T-helper 17 cell (primary cell): ENCODE measurements at regions not wholly inside any gene's neighbourhood (a gene's known extent, or its start where the extent isn't known, plus 50 kb on each side); places are given as distances from the start of the nearest gene placed in this dataset.
"Not testable (repeated sequence)": the region's sequence is repeated elsewhere in the genome, so short reads cannot be mapped to it uniquely, and the experiment has no call there.

Experiments used
- ATAC-seq: fragments of 150-1000 bp; cut with Tn5 transposase; 2 replicates; pipeline ENCODE4 v1.10.0; 2021; ENCODE audit warnings: mild to moderate bottlenecking, moderate library complexity
- DNase-seq, 3 donors: peaks; one replicate each; pipeline versions ENCODE4 v3.0.0 to v3.0.0-alpha.2; 2020 to 2021
- H3K9me3 ChIP-seq: one replicate; pipeline ENCODE4 v1.7.0; 2013; ENCODE audit warnings: low read length, mild to moderate bottlenecking; ENCODE audit not compliant: control insufficient read depth, poor library complexity, severe bottlenecking
- H3K27ac Mint-ChIP-seq: one replicate; pipeline ENCODE4 v1.8.0; 2022; ENCODE audit warnings: mild to moderate bottlenecking, moderate library complexity, mixed read lengths
- H3K27me3 Mint-ChIP-seq: one replicate; pipeline ENCODE4 v1.8.0; 2022; ENCODE audit warnings: mixed read lengths
- H3K36me3 Mint-ChIP-seq: one replicate; pipeline ENCODE4 v1.8.0; 2022; ENCODE audit warnings: low read depth, mixed read lengths
- H3K4me1 Mint-ChIP-seq: one replicate; pipeline ENCODE4 v1.8.0; 2022; ENCODE audit warnings: mild to moderate bottlenecking, mixed read lengths
- H3K4me3 Mint-ChIP-seq: one replicate; pipeline ENCODE4 v1.8.0; 2022; ENCODE audit warnings: mild to moderate bottlenecking, moderate library complexity, mixed read lengths

DNA sequence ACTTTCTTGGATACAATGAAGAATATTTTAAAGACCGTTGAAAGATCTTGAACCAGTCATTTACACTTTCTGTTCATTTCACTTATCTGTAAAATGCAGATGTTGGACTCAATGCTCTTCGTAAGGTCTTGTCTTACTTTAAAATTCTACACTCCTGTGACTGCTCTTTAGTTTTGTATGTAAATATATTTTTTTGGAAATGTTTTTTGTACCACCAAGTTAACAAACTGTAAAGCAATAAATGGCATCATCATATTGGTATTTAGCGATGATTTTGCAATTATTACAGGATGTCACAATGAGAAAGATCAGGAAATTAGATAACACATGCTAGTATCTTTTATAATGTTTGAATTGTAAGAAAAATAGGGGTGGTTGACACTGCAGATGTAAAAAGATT lies 80.8 kb upstream of the GNAQ start:
- DNase-seq (no peak), ATAC-seq (no peak)
- H3K4me3 Mint-ChIP-seq = no peak overlapping the region
- H3K4me1 Mint-ChIP-seq = peaks cover 14% of the 10 kb centered on the region
- peaks cover 2% of the 10 kb centered on the region for H3K36me3 Mint-ChIP-seq
- peak overlapping the region; percentile 57 for H3K27ac Mint-ChIP-seq
- H3K27me3 Mint-ChIP-seq = no peaks in the 10 kb centered on the region
- H3K9me3 ChIP-seq = no peaks in the 10 kb centered on the region

DNA sequence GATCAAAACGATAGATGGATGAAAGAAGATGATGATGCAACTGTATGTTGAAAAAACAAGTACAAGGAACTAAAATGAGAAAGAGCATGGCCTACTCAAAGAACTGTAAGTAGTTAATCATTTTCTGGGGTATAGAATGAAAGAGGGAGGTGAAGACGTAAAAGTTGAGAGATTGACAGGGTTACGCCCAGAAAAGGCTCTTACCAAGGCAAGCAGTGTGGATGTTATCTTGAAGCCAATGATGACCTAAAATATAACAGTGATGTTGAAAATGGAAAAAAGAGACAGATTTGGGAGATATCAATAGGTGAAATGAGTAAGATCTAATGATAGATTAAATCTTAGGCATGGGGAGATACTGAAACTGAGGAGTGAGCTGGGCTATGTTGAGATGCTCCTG lies 80.4 kb upstream of the GNAQ start:
- Mint-ChIP-seq H3K27me3 (no peaks in the 10 kb centered on the region), H3K27ac (no peak overlapping the region), H3K4me3 (no peak overlapping the region), H3K36me3 (peaks cover 2% of the 10 kb centered on the region), H3K4me1 (peaks cover 12% of the 10 kb centered on the region)
- ATAC-seq = no peak
- no peaks in the 10 kb centered on the region for H3K9me3 ChIP-seq
- no peak for DNase-seq

DNA sequence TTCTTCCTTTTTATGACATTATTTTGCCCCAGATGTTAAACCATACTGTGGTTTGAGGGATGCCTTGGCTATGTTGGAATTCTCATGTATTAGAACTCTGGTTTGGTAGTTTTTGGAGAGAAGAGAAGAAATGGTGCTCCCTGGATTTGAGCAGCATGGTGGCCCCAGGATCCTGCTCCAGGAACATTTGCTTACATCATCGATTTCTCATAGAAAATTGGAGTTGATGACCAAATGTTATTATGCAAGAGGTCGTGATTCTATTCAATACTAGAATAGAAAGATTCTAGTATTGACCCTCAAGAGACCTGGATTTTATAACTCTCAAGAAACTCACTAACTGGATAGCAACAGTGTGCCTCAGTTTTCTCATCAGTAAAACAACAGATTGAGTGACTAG lies 77.5 kb upstream of the GNAQ start:
- Mint-ChIP-seq H3K4me1 (peaks cover 13% of the 10 kb centered on the region), H3K36me3 (no peaks in the 10 kb centered on the region), H3K27ac (no peak overlapping the region), H3K27me3 (no peaks in the 10 kb centered on the region), H3K4me3 (no peak overlapping the region)
- peaks cover 5% of the 10 kb centered on the region for H3K9me3 ChIP-seq
- ATAC-seq (no peak), DNase-seq (no peak)

DNA sequence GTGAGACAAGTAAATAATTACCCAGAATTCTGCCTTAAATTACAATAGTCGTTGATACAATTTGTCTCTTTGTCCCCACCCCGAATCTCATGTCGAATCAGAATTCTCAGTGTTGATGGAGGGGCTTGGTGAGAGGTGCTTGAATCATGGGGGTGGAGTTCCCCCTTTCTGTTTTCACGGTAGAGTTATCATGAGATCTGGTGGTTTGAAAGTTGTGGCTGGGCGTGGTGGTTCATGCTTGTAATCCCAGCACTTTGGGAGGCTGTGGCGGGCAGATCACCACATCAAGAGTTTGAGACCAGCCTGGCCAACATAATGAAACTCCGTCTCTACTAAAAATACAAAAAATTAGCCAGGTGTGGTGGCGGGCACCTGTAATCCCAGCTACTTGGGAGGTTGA lies 75.0 kb upstream of the GNAQ start:
- not testable (repeated sequence) for DNase-seq, H3K4me1 Mint-ChIP-seq, H3K4me3 Mint-ChIP-seq, H3K36me3 Mint-ChIP-seq, H3K27ac Mint-ChIP-seq, H3K9me3 ChIP-seq, H3K27me3 Mint-ChIP-seq
- peak; percentile 69 for ATAC-seq

DNA sequence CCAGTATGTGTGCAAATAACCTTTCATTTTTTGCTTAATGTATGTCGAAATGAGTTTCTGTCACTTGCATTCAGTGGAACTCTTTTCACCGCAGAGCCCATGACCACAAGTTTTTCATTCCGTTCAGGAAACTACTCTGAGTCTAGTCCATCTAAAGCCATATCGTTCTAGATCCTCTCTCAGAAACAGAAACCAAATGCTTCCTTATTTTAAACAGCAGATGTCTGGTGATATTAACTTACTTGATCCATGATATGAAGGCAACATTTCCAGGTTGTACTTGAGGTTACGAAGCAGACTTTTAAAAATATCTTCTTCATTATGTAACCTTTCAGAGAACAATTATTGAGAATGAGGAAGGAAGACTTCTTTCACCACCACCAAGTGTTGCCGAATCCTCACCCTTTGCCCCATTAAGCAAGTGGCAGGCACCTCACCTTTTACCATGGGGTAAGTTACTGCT lies 72.4 kb upstream of the GNAQ start:
- Mint-ChIP-seq H3K4me1 (peaks cover 7% of the 10 kb centered on the region), H3K4me3 (peak overlapping the region; percentile 3)
- ATAC-seq = peak; percentile 65

DNA sequence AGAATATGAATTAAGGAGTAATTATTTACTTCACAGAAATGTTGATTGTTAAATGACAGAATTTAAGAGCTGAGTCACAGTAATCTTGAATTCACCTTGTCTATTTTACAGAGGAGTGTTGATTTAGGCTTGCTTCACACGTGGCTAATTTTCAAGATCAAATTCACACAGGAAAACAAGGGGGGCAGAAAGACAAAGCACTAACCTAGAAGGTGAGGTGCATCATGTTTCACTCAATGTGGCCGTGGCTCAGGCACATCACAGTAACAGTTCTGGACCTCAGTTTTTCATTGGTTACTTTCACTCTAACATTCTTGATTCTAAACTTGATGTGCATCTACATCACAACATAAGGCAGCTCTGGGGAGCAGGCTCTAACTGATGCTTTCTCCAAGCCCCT lies 69.6 kb upstream of the GNAQ start:
- Mint-ChIP-seq H3K4me1 (peaks cover 13% of the 10 kb centered on the region), H3K36me3 (no peaks in the 10 kb centered on the region), H3K27me3 (no peaks in the 10 kb centered on the region), H3K4me3 (no peak overlapping the region), H3K27ac (no peak overlapping the region)
- peaks cover 4% of the 10 kb centered on the region for H3K9me3 ChIP-seq
- no peak for ATAC-seq
- DNase-seq = no peak

More for the DNA sequence above, 72.4 kb upstream of the GNAQ start:
- Mint-ChIP-seq H3K36me3 (no peaks in the 10 kb centered on the region), H3K27ac (no peak overlapping the region), H3K27me3 (no peaks in the 10 kb centered on the region)
- no peak for DNase-seq
- peaks cover 5% of the 10 kb centered on the region for H3K9me3 ChIP-seq

DNA sequence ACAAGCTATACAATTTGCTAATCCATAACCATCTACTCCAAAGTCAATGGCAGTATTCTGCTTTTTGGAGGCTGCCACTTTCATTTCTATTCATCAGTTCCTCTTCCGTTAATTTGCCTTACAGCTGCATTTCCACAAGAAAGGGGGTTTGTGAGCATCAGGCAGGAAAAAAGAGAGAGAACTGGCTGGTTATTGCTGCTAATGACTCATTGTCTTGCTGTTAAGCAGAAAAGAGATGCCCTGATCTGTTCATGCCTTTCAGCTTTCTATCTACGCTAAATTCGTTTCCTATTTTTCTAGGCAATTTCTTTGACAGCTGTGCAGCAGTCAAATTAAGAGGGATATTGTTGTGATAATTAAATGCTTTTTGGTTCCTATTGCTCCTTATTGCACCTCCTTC lies 65.9 kb upstream of the GNAQ start:
- H3K9me3 ChIP-seq = no peaks in the 10 kb centered on the region
- Mint-ChIP-seq H3K27me3 (no peaks in the 10 kb centered on the region), H3K4me3 (no peak overlapping the region), H3K27ac (no peak overlapping the region), H3K4me1 (peaks cover 8% of the 10 kb centered on the region), H3K36me3 (no peaks in the 10 kb centered on the region)
- no peak for ATAC-seq
- DNase-seq = no peak

DNA sequence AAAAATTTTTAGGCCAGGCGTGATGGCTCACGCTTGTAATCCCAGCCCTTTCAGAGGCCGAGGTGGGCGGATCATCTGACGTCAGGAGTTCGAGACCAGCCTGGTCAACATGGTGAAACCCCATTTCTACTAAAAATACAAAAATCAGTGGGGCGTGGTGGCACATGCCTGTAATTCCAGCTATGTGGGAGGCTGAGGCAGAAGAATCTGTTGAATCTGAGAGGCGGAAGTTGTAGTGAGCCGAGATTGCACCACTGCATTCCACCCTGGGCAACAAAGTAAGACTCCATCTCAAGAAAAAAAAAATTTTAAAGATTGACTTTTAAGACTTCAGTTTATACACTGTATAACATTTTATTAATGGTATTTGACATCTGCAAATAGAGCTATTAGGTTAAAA lies 60.1 kb upstream of the GNAQ start:
- Mint-ChIP-seq H3K4me1 (no peaks in the 10 kb centered on the region), H3K27ac (no peak overlapping the region), H3K36me3 (no peaks in the 10 kb centered on the region), H3K4me3 (no peak overlapping the region), H3K27me3 (no peaks in the 10 kb centered on the region)
- no peak for DNase-seq
- H3K9me3 ChIP-seq = no peaks in the 10 kb centered on the region
- no peak for ATAC-seq

DNA sequence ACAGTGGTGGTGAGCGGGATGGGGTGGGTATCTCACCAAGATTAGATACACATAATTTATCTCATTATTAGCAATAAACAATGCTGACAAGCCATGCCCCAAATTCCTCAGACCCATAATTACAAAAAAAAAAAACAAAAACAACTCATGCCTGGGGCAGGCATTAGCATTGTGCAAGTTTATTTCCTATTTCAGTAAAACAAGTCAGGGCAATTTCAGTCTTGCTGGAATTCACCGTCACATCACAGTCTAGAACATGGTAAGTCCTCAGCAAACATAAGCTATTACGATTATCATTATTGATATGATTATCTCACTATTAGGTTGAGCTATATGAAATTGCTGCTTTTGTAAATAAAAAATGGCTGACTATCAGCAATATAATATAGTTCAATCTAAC lies 57.5 kb upstream of the GNAQ start:
- Mint-ChIP-seq H3K4me3 (no peak overlapping the region), H3K36me3 (no peaks in the 10 kb centered on the region), H3K4me1 (no peaks in the 10 kb centered on the region), H3K27ac (no peak overlapping the region), H3K27me3 (no peaks in the 10 kb centered on the region)
- ATAC-seq = no peak
- no peaks in the 10 kb centered on the region for H3K9me3 ChIP-seq
- no peak for DNase-seq

DNA sequence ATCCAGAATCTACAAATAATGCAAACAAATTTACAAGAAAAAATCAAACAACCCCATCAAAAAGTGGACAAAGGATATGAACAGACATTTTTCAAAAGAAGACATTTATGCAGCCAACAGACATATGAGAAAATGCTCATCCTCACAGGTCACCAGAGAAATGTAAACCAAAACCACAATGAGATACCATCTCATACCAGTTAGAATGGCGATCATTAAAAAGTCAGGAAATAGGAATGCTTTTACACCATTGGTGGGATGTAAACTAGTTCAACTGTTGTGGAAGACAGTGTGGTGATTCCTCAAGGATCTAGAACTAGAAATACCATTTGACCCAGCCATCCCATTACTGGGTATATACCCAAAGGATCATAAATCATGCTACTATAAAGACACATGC lies 56.6 kb upstream of the GNAQ start:
- H3K27me3 Mint-ChIP-seq, DNase-seq, H3K27ac Mint-ChIP-seq, H3K9me3 ChIP-seq, H3K36me3 Mint-ChIP-seq, H3K4me3 Mint-ChIP-seq, H3K4me1 Mint-ChIP-seq, ATAC-seq: not testable (repeated sequence)
